Upper lobe of left lung (tissue), 4 donors: ENCODE measurements at regions not wholly inside any gene's neighbourhood (a gene's known extent, or its start where the extent isn't known, plus 50 kb on each side); places are given as distances from the start of the nearest gene placed in this dataset.

ENCODE experiments used
- EP300 ChIP-seq, 4 donors: sonication (generic); formaldehyde crosslinking; IDR thresholded peaks; one replicate each; pipeline ENCODE4 v1.5.1; 2017; ENCODE audit warnings: antibody characterized with exemption in 4 of 4, control low read depth in 2 of 4
- POLR2A ChIP-seq, 4 donors: fragments of 450-650 bp; IDR thresholded peaks; one replicate each; pipeline ENCODE4 v1.5.1; 2016 to 2017; ENCODE audit warnings: antibody characterized with exemption in 4 of 4, mild to moderate bottlenecking in 2 of 4
- POLR2AphosphoS5 ChIP-seq, 2 donors: sonication (generic); formaldehyde crosslinking; IDR thresholded peaks; one replicate each; pipeline ENCODE4 v1.5.1; 2017; ENCODE audit warnings: antibody characterized with exemption in 2 of 2
- TF ChIP-seq, protein P1 (sequence below), 6 experiments: fragments of 450-650 bp in 4 of 6; fragments of 200-600 bp in 2 of 6; sonication (generic) in 2 of 6; IDR thresholded peaks; one replicate each; pipeline ENCODE4 v1.5.1; 2016 to 2019; ENCODE audit warnings: antibody characterized with exemption in 6 of 6

DNA sequence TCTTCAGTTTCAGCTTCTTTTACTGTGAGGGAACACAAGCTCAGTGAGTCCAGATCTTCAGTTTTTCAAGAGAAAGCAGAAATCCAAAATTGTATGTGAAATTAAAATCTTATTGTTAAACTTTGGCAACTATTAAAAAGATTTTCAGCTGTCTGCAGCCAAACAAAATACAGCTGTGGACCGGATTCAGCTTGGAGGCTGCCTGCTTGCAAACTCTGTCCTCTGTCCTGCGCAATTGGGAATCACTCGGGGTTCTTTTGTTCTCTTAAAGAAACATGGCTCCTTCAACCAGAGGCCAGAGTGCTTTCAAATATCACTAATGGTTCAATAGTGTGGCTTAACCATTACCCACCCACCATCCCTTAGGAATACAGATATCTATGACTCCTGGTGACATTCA lies 201.2 kb downstream of the CHIC2 start:
- TF ChIP-seq POLR2A (IDR thresholded peaks at IDR 0.05) (no peak), EP300 (IDR thresholded peaks at IDR 0.05) (no peak), POLR2AphosphoS5 (IDR thresholded peaks at IDR 0.05) (no peak)
- TF ChIP-seq, protein P1, sequence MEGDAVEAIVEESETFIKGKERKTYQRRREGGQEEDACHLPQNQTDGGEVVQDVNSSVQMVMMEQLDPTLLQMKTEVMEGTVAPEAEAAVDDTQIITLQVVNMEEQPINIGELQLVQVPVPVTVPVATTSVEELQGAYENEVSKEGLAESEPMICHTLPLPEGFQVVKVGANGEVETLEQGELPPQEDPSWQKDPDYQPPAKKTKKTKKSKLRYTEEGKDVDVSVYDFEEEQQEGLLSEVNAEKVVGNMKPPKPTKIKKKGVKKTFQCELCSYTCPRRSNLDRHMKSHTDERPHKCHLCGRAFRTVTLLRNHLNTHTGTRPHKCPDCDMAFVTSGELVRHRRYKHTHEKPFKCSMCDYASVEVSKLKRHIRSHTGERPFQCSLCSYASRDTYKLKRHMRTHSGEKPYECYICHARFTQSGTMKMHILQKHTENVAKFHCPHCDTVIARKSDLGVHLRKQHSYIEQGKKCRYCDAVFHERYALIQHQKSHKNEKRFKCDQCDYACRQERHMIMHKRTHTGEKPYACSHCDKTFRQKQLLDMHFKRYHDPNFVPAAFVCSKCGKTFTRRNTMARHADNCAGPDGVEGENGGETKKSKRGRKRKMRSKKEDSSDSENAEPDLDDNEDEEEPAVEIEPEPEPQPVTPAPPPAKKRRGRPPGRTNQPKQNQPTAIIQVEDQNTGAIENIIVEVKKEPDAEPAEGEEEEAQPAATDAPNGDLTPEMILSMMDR (IDR thresholded peaks at IDR 0.05) = no peak
